Fibroblast of lung (primary cell): ENCODE measurements at regions not wholly inside any gene's neighbourhood (a gene's known extent, or its start where the extent isn't known, plus 50 kb on each side); places are given as distances from the start of the nearest gene placed in this dataset.

ENCODE experiments used
- DNase-seq, 2 donors: peaks; one replicate each; pipeline versions ENCODE4 v3.0.0 to v3.0.0-alpha.2; 2010; ENCODE audit warnings: low read depth in 2 of 2
- H2AFZ ChIP-seq: 2 replicates; pipeline ENCODE4 v1.5.1; 2012; ENCODE audit warnings: low read length, control low read depth, inconsistent platforms
- H3K27ac ChIP-seq: 2 replicates; pipeline ENCODE4 v1.5.1; 2011; ENCODE audit warnings: low read length, control low read depth; ENCODE audit not compliant: insufficient read depth
- H3K27me3 ChIP-seq: 2 replicates; pipeline ENCODE4 v1.5.1; 2011; ENCODE audit warnings: mild to moderate bottlenecking, low read length; ENCODE audit not compliant: control insufficient read depth, insufficient read depth
- H3K36me3 ChIP-seq: 2 replicates; pipeline ENCODE4 v1.5.1; 2011; ENCODE audit warnings: low read length; ENCODE audit not compliant: control insufficient read depth, insufficient read depth
- H3K4me1 ChIP-seq: 2 replicates; pipeline ENCODE4 v1.5.1; 2011; ENCODE audit warnings: low read length; ENCODE audit not compliant: control insufficient read depth, insufficient read depth; ENCODE audit errors: extremely low read depth
- H3K4me2 ChIP-seq: 2 replicates; pipeline ENCODE4 v1.5.1; 2011; ENCODE audit warnings: low read length, control low read depth; ENCODE audit not compliant: insufficient read depth; ENCODE audit errors: extremely low read depth
- H3K4me3 ChIP-seq, 4 experiments: fragments of 200-600 bp in 1 of 4; sonication (generic) in 1 of 4; replicated peaks in 1 of 4; 2 replicates each; pipeline ENCODE4 v1.5.1; 2011 to 2016; ENCODE audit warnings: low read length in 4 of 4, low read depth in 3 of 4, mild to moderate bottlenecking in 3 of 4, control low read depth in 2 of 4, inconsistent platforms in 1 of 4, mixed read lengths in 1 of 4; ENCODE audit not compliant: insufficient read depth in 1 of 4; ENCODE audit errors: control extremely low read depth in 1 of 4
- H3K79me2 ChIP-seq: 2 replicates; pipeline ENCODE4 v1.5.1; 2012; ENCODE audit warnings: mild to moderate bottlenecking, low read length, inconsistent platforms; ENCODE audit not compliant: control insufficient read depth, insufficient read depth
- H3K9ac ChIP-seq: 2 replicates; pipeline ENCODE4 v1.5.1; 2011; ENCODE audit warnings: mild to moderate bottlenecking, low read length, control low read depth; ENCODE audit not compliant: insufficient read depth
- H3K9me3 ChIP-seq: 2 replicates; pipeline ENCODE4 v1.5.1; 2012; ENCODE audit warnings: low read depth, low read length; ENCODE audit not compliant: control insufficient read depth, insufficient read depth
- H4K20me1 ChIP-seq: 2 replicates; pipeline ENCODE4 v1.5.1; 2011; ENCODE audit warnings: low read length; ENCODE audit not compliant: control insufficient read depth, insufficient read depth; ENCODE audit errors: extremely low read depth
- EZH2 ChIP-seq: IDR thresholded peaks from 2 replicates; pipeline ENCODE4 v1.5.1; 2012; ENCODE audit warnings: low read length, control low read depth, mild to moderate bottlenecking; ENCODE audit errors: missing control alignments
- TF ChIP-seq, protein P1 (sequence below), 2 donors: IDR thresholded peaks in 1 of 2; conservative IDR thresholded peaks in 1 of 2; 1 replicate in 1 of 2; 2 replicates in 1 of 2; pipeline ENCODE4 v1.5.1; 2011 to 2012; ENCODE audit warnings: low read length in 2 of 2, control low read depth in 1 of 2, inconsistent platforms in 1 of 2, low read depth in 1 of 2, mild to moderate bottlenecking in 1 of 2

DNA sequence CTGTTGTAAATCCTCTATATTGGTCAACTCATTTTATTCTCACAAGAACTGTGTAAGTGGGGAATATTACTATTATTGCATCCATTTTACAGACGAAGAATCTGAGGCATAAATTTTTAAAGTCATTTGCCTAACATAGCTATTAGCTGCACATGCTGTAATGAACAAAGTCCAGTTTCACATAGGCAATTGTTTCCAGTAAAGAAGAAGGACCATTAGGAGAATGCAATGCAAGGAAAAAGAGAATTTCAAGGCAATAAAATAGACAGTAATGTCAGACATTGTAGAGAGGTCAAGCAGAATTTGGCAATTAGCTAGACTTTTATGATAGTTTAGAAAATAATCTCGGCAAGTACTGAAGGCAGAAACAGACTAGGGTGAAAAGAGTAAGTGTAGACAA lies 578.7 kb upstream of the NECTIN3 start:
- DNase-seq: no peak
- H3K27me3 ChIP-seq: no peaks in the 10 kb centered on the region
- no peak overlapping the region for H2AFZ ChIP-seq
- H3K9me3 ChIP-seq: no peaks in the 10 kb centered on the region
- H3K79me2 ChIP-seq: no peaks in the 10 kb centered on the region
- TF ChIP-seq, protein P1, sequence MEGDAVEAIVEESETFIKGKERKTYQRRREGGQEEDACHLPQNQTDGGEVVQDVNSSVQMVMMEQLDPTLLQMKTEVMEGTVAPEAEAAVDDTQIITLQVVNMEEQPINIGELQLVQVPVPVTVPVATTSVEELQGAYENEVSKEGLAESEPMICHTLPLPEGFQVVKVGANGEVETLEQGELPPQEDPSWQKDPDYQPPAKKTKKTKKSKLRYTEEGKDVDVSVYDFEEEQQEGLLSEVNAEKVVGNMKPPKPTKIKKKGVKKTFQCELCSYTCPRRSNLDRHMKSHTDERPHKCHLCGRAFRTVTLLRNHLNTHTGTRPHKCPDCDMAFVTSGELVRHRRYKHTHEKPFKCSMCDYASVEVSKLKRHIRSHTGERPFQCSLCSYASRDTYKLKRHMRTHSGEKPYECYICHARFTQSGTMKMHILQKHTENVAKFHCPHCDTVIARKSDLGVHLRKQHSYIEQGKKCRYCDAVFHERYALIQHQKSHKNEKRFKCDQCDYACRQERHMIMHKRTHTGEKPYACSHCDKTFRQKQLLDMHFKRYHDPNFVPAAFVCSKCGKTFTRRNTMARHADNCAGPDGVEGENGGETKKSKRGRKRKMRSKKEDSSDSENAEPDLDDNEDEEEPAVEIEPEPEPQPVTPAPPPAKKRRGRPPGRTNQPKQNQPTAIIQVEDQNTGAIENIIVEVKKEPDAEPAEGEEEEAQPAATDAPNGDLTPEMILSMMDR (conservative IDR thresholded peaks at IDR 0.05 in 1 of 2, IDR thresholded peaks at IDR 0.05 in 1 of 2; ENCODE audit: low read depth in 1 of 2, low read length in 2 of 2): no peak
- TF ChIP-seq EZH2: no peak
- H3K9ac ChIP-seq: no peak overlapping the region
- no peak overlapping the region for H3K4me2 ChIP-seq
- no peaks in the 10 kb centered on the region for H4K20me1 ChIP-seq
- H3K27ac ChIP-seq: no peak overlapping the region
- H3K4me3 ChIP-seq: no peak overlapping the region
- H3K36me3 ChIP-seq: no peaks in the 10 kb centered on the region
- H3K4me1 ChIP-seq: no peaks in the 10 kb centered on the region

DNA sequence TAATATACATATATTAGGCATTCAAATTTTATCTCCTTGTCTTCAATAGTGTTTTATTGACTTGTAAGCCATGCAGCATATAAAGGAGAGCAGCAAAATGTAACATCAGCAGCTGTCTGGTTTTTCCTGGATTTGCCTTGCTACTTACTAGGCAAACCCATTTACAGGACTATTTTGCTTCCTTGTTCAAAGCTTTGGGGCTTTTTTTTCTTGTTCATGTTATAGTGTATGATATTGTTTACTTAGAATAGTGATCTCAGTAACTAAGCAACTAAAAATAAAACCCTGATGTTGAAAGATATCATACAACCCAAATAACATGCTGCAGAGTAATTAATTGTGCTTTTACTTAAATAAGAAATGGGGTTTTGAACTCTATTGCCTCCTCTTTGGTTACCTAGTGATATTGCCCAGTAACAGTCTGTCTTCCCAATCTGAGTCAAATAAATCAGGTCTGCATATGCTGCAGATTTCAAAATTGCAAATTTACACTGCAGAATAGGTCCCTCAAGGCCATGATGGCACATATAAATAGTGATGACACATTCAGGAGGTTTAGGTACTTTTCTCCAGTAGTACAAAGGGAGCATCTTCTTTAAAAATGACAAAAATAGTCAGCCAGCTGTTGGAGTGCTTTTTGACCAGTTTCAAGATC lies 578.1 kb upstream of the NECTIN3 start:
- peak in 1 of 2 donors; percentile 4 for DNase-seq
- no peak for TF ChIP-seq EZH2
- TF ChIP-seq, protein P1 (conservative IDR thresholded peaks at IDR 0.05 in 1 of 2, IDR thresholded peaks at IDR 0.05 in 1 of 2; ENCODE audit: low read depth in 1 of 2, low read length in 2 of 2): no peak
- no peak overlapping the region for H3K27ac ChIP-seq
- no peak overlapping the region for H3K4me3 ChIP-seq
- H3K9me3 ChIP-seq: no peaks in the 10 kb centered on the region
- H3K4me2 ChIP-seq: no peak overlapping the region
- no peak overlapping the region for H2AFZ ChIP-seq
- no peaks in the 10 kb centered on the region for H3K79me2 ChIP-seq
- H3K27me3 ChIP-seq: no peaks in the 10 kb centered on the region
- no peaks in the 10 kb centered on the region for H3K4me1 ChIP-seq
- no peak overlapping the region for H3K9ac ChIP-seq
- H3K36me3 ChIP-seq: no peaks in the 10 kb centered on the region
- no peaks in the 10 kb centered on the region for H4K20me1 ChIP-seq

DNA sequence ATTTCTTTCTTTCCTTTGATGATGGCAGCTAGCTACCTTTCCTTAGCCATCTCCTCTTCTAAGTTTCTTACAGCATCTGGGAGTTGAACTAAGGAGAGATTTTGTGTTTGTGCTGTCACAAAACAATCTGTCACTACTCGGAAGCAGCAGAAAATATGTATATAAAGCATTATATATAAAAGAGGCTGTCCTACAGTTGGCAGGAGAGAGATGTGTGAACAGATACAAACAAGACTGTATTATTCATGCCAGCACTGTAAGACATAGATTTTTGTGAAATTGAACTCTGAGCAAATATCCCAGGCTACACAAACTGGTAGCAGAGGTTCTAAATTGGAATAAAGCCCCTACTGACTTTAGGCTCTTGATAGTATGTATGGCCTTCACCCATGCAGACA lies 577.5 kb upstream of the NECTIN3 start:
- Histone ChIP-seq H2AFZ (no peak overlapping the region), H3K27me3 (no peaks in the 10 kb centered on the region), H3K36me3 (no peaks in the 10 kb centered on the region), H4K20me1 (no peaks in the 10 kb centered on the region), H3K79me2 (no peaks in the 10 kb centered on the region), H3K4me2 (no peak overlapping the region), H3K9me3 (no peaks in the 10 kb centered on the region), H3K4me1 (no peaks in the 10 kb centered on the region), H3K27ac (no peak overlapping the region), H3K4me3 (no peak overlapping the region), H3K9ac (no peak overlapping the region)
- DNase-seq: no peak
- no peak for TF ChIP-seq EZH2
- TF ChIP-seq, protein P1 (conservative IDR thresholded peaks at IDR 0.05 in 1 of 2, IDR thresholded peaks at IDR 0.05 in 1 of 2; ENCODE audit: low read depth in 1 of 2, low read length in 2 of 2): no peak
